GM18507 (cell line): ENCODE measurements at regions not wholly inside any gene's neighbourhood (a gene's known extent, or its start where the extent isn't known, plus 50 kb on each side); places are given as distances from the start of the nearest gene placed in this dataset.
"Not testable (repeated sequence)": the region's sequence is repeated elsewhere in the genome, so short reads cannot be mapped to it uniquely, and the experiment has no call there.

Source experiments
- DNase-seq: peaks from one replicate; pipeline ENCODE4 v3.0.0; 2011; ENCODE audit warnings: low read depth; ENCODE audit not compliant: insufficient read length; ENCODE audit errors: extremely low spot score
- FAIRE-seq: peaks from 2 replicates; lab custom pipeline; 2011; peaks lifted over from hg19 to GRCh38; lab: Jason Lieb, UNC

DNA sequence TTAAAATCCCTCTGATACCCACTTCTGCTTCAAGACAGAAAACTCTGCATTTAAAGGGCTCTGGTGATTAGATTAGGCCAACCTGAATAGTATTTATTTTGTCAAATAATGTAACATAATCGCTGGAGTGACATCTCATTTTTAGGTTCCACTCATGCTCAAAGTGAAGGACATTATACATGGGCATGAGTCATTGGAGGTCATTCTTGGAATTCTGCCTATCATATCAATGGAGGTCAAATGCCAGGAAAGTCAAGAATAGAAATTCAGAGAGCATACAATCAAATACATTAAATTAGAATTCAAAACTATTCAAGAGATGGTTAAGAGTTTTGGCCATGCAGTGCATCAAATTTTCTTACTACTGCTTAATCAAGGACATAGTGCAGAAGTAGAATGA, 50.8 kb upstream of the PRSS1 start:
- DNase-seq: no peak
- no peak for FAIRE-seq

- DNase-seq (no peak), FAIRE-seq (no peak)
Measured at GRCh38 chr7:142697270-142697669, 52.0 kb upstream of the PRSS1 start.

DNA sequence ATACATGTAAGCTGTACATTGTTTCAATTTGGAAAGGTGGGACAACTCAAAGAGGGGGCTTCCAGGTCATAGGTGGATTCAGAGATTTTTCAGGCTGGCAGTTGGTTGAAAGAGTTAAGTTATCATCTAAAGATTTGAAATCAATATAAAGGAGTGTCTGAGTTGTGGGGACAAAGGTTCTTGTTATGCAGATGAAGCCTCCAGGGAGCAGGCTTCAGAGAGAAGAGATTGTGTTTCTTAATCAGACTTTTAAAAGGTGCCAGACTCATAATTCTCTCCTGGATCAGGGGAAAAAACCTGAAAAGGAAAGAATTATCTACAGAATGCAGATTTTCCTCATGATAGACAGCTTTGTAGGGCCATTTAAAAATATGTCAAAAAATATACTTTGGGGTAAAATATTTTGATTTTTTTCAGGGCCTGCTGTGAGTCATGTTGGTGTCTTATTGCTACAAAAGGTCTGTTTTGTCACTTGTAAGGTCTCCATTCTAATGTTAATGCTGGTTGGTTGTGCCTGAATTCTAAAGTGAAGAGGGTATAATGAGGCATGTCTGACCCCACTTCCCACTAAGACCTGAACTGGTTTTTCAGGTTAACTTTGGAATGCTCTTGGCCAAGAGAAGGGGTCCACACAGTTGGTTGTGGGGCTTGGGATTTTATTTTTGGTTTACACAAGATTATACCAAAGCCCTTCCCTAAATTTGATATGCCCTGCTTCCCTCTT, 52.7 kb upstream of the PRSS1 start:
- DNase-seq: no peak
- FAIRE-seq: no peak

DNA sequence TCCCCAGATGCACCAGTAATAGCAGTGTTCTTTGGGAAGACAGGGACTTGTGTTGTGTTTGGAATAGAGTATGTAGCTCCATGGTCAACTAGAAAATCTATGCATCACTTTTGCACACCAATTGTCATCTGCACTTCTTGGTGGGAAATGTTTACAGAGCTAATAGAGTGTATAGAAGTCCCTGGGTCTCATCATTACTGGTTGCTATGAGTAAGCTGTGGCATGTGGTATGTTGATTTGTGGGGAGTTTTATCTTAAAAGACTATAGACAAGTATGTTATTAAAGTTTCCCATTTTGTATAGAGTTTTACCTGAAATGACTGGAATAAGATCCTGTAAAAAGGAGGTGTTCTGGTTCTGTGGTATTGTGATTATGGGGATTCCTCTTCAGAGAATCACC, 55.4 kb upstream of the PRSS1 start:
- DNase-seq (no peak), FAIRE-seq (no peak)

GRCh38 chr7:142690554-142691182, 58.6 kb upstream of the PRSS1 start:
- FAIRE-seq (peak; percentile 39), DNase-seq (no peak)

DNA sequence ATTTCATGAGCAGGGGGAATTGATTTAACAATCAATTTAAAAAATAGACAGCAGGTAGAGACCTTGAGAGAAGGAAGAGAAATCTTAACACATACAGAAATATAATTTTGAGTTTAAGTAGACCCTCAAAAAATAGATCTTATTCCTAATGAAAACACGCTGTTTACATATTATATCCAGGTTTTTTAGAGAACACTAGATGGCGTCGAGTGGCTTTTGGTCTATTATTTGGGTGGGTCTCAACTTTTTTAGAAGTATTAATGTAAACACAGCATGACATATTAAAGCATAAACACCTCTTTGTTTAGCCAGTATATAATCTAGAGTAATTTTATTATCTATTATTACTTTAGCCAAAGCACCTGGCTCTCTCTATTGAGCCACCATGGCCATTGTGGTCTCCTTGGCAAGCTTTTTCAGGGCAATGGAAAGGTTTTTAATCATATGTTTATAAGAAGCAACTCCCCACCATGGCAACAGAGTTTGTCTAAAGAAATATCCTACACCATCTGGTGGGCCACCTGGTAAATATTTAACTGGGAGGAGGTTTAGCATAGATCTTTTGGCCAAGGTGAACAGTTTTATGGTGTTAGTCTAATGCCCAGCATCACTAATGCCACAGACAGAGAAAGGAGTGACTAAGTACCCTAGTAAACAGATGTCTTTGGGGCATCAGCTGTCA, 59.7 kb upstream of the PRSS1 start:
- no peak for DNase-seq
- no peak for FAIRE-seq

DNA sequence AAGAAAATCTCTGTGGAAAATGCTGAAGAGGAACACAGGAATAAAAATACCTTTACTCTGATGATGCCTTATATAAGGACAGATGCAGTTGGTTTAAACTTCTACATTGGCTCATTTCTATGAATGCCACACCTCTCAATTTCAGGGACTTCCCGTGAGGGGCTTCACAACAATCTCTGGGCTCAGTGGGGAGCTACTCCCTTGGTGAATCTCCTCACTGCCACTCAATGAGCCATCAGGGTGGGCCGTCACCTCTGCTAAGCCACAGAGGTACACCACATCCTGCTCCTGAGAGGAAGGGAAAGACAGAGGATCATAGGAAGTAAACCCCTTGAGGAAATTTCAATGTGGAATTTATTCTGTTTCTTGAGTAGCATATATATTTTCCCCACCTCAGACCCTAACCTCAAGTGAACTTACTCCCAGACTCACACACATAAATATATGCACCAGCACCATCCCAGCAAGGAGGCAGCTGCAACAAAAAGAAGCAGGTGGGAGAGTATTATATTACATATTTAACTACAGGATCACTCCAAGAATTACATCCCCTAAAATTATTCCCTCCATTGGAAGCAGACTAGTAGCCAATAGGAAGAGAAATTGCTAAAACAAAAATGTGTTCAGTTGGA, 63.3 kb upstream of the PRSS1 start:
- FAIRE-seq (no peak), DNase-seq (no peak)

GRCh38 chr7:142681314-142682092, 67.8 kb upstream of the PRSS1 start:
- no peak for FAIRE-seq

DNA sequence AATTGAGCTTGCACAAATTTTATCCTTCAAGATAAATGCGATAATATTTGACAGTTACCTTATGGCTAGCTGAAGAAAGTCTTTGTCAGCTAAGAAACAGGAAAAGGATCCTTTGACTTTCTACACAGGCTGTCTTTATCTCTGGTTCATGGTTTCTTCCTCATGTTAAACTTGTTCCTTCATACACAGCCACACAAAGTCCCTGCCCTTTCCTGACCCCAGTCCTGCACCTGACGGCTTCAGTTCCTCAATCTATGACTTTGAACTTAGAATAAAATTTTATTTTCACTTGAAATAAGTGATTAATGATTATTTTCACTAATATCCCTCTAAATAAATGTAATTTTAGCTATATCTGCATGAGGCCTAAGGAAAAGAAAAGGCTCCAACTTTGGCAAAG, 77.8 kb upstream of the PRSS1 start:
- FAIRE-seq (no peak), DNase-seq (no peak)

More at GRCh38 chr7:142681314-142682092, 67.8 kb upstream of the PRSS1 start:
- no peak for DNase-seq

DNA sequence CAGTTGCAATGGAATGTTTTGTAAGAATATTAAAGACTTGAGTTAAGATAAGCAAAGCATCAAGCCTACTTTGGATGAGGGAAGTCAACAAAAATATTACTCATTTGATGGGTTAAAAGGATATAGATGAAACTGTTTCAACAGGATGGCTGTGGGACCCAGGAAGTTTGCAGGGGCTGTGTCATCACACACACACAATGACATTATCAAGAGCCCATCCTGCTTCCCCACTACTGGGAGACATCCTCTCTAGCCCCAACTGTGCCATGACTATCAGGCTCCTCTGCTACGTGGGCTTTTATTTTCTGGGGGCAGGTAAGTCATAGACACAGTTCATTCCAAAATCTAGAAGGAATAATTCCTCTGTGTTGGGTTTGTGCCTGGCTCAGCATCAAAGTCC, 78.8 kb upstream of the PRSS1 start:
- no peak for DNase-seq
- FAIRE-seq: no peak

GRCh38 chr7:142669074-142669654, 80.1 kb upstream of the PRSS1 start:
- DNase-seq: no peak
- FAIRE-seq: peak; percentile 31

- FAIRE-seq (no peak), DNase-seq (no peak)
Measured at GRCh38 chr7:142668495-142668894, 80.8 kb upstream of the PRSS1 start.

DNA sequence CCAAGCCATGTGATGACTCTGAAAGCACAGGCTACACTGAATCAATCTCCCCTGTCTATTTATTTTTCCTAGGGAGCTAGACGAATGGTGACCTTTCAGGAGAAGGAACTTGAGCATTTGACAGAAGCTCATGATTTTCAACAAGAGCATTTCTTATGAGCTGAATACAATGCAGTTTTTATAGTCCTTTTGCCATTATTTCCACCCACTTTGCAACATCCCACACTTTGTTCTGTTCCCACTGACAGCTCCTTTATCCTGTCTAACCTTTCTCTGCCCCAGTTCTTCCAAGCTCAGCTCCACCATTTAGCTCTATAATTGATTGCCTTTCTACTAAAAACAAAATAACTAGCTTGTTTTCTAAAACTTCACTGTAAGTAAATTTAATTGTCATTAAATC, 91.9 kb upstream of the PRSS1 start:
- FAIRE-seq (no peak), DNase-seq (no peak)

DNA sequence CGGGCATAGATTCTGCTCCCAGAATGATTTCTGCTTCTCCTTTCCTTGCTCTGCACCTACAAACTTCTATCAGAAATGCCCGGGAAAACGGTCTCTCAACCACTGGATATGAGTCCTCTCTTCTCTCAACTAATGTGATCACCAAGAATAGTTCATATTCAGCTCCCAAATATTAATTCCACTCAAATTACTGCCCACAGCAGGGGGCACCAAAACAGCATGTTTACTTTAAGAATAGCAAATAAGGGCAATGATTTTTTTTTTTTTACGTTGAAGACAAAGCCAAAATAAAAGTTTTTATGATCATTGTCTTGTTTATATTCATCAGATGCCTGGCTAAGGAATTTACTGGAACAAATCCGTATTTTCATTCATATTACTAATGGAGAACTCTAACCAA, 94.9 kb upstream of the PRSS1 start:
- FAIRE-seq (no peak), DNase-seq (no peak)

GRCh38 chr7:142647749-142648148, 101.5 kb upstream of the PRSS1 start:
- no peak for FAIRE-seq
- DNase-seq: no peak

- no peak for DNase-seq
- no peak for FAIRE-seq
Measured at GRCh38 chr7:142646386-142647140, 102.7 kb upstream of the PRSS1 start.

DNA sequence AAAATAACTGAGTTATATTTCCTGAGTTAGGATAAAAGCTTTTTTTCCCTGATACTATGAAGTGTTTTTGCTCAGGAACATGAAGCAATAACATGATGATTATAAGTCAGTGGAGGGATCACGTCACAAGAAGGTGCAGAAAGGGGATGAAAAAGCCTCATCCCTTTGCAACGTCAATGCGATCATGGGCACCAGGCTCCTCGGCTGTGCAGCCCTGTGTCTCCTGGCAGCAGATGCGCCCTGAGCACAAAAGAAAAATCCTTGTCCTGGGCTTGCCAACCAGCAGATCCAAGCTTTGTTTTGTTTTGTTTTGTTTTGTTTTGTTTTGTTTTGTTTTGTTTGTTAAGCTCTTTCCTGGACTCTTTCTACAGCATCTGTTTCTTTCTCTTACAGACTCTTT, 103.5 kb upstream of the PRSS1 start:
- FAIRE-seq (no peak), DNase-seq (no peak)

- FAIRE-seq: no peak
- DNase-seq: no peak
Measured at GRCh38 chr7:142642316-142642715, 107.0 kb upstream of the PRSS1 start.

GRCh38 chr7:142641252-142641651, 108.0 kb upstream of the PRSS1 start:
- DNase-seq, FAIRE-seq: not testable (repeated sequence)
